ENCODE measurements at regions not wholly inside any gene's neighbourhood (a gene's known extent, or its start where the extent isn't known, plus 50 kb on each side); places are given as distances from the start of the nearest gene placed in this dataset.
"Not testable (repeated sequence)": the region's sequence is repeated elsewhere in the genome, so short reads cannot be mapped to it uniquely, and the experiment has no call there.

DNA sequence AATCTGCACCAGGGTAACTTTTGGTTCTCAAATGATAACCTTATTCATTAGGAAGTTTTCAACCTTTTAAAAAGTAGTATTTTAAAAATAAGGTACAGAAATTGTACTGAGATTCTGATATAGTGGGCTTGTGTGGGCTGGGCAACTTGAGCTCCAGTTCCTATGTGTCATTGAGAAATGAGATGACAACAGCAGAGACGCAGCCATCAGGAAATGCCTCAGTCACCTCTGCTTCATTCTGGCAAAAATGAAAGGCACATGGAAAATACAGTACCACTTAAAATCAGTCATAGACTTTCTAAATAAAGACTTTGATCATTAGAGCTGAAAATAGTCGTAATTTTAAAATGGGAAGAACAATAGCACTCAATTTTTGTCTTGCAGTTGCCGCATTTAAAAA is 480.2 kb downstream of the PLK2 start:
- no peak for DNase-seq (ENCODE audit: low read depth in 4 of 4, low spot score in 1 of 4)

DNA sequence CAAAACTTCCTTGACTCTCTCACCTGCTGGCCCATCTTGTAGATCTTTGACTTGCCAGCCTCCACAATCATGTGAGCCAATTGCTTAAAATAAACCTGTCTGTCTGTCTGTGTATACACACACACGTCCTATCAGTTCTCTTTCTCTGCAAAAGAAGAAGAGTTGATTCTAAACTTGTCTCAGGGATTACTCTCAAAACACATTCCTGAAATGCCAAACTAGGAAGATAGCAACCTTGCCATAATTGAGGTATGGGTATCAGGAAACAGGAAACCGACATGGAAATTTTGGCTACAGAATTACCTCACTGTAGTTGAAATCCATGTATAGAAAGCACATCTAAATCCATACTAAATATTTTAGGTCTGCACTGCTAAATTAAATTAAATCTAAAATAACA is 483.4 kb downstream of the PLK2 start:
- DNase-seq (ENCODE audit: low read depth in 4 of 4, low spot score in 1 of 4), result no peak

DNA sequence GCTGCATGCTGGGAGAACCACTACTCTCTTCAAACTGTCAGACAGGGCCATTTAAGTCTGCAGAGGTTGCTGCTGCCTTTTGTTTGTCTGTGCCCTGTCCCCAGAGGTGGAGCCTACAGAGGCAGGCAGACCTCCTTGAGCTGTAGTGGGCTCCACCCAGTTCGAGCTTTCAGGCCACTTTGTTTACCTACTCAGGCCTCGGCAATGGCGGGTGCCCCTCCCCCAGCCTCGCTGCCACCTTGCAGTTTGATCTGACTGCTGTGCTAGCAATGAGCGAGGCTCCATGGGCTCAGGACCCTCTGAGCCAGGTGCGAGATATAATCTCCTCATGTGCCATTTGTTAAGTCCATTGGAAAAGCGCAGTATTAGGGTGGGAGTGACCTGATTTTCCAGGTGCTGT is 487.8 kb downstream of the PLK2 start:
- not testable (repeated sequence) for DNase-seq (ENCODE audit: low read depth in 4 of 4, low spot score in 1 of 4)

DNA sequence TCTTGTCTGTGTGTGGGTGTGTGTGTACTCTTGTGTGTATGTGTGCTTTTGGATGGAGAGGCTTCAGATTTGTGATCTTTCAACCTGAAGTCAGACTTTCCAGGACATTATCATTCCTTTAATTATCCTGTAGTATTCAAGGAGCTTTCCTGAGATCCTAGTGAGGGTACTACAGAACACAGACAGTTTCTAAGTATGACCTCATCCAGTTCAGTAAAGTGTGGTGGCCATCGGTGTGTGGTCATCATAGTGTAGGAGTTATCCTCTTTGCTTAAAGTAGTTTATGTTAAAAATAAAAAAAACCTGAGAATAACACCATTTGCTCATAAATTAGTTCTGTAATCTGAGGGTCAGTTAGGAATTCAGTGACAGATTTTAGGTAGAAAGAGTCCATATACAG is 478.0 kb upstream of the ACTBL2 start:
- no peak for DNase-seq (ENCODE audit: low read depth in 4 of 4, low spot score in 1 of 4)

DNA sequence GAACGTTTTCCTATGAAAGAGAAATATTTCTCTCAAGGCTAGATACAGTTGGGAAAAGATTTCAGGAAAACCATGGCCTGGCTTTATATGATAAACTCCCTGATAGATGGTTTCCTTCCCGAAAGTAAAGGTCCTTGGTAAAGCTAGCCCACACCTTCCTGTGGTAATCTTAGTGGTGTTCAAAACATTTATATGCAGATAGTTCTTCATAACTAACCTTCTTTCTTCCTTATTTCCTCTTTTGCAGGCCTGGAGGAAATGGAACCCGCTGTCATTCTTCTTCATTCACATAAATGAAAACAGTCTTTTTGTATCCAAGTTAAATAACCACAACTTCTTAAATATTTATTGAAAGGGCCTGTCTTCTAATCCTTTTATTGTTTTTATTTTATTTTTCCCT is 474.0 kb upstream of the ACTBL2 start:
- no peak for DNase-seq (ENCODE audit: low read depth in 4 of 4, low spot score in 1 of 4)

DNA sequence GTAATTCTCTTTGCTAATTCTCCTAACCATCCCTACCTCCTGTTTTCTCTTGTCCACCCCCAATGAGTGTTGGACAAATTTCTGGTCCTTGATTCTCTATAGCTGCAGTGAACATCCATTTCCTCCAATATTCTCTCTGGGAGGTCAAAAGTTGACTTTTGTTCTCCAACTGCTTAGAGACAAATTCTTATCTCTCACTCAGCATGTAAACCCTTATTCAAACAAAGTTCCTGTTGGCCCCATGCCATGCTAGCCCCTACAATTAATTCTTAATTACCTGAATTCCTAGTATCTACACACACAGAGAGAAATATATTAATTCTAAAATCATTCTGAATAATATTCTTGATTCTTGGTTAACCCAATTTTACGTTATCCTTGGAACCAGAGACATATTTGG is 472.9 kb upstream of the ACTBL2 start:
- DNase-seq (ENCODE audit: low read depth in 4 of 4, low spot score in 1 of 4), result no peak

DNA sequence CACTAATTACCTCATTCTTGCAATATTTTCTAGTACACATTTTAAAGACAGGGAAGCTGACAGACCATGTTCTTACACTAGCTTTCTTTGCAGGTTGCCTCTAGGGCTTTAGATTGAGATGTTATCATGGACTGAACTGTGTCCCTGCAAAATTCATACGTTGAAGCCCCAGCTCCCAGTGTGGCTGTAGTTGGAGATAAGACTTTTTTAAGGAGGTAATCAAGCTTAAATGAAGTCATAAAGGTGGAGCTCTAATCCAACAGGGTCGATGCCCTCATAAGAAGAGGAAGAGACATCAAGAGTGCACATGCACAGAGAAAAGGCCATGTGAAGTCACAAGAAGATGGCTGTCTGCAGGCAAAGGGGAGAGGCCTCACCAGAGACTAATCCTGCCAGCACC is 471.2 kb upstream of the ACTBL2 start:
- DNase-seq (ENCODE audit: low read depth in 4 of 4, low spot score in 1 of 4), result no peak

DNA sequence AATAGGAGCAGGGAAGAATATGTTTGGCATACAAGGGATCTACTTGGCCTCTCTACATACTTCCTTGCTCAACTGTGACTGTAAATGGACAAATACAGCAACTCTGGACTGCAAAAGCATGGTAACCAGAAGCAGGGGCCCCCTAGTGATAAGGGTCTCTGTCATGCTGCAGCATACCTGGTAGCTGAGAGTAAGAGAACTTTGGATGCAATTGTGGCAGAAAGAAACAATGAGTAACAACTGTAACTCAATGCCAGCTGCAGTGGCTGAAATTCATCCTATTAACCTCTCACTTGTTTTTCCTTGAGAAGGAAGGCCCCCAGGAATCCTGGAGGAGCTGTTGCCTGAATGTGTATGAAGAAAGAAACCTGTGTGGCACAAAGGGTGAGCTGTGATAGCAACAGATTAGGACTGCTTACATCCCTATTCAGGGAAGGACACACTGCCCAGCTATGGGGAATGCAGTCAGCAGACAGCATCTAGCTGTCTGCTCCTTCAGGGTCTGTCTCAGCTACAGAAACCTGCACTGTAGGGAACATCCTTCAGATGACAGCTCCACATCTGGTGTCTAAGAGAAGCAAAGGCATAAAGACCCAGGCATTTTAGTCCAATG is 468.1 kb upstream of the ACTBL2 start:
- DNase-seq (ENCODE audit: low read depth in 4 of 4, low spot score in 1 of 4), result no peak

DNA sequence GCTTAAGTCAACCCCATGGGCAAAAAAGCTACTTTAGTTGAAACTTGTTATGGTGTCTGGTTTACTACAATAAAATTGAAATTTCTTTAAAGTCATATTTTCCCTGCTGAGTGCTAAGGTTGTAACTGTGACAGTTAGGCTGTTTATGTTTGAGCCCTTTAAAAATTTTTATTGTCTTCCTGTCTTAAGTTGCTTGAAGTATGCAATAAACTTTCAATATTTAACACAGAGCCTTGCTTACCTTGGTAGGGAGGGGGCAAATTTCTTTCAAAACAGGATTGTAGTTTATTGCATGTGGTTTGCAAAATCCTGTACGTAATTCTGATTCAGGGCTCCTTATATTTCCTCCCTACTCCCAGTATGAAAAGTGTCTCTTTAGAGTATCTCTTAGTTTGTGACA is 465.5 kb upstream of the ACTBL2 start:
- DNase-seq (ENCODE audit: low read depth in 4 of 4, low spot score in 1 of 4), result no peak

DNA sequence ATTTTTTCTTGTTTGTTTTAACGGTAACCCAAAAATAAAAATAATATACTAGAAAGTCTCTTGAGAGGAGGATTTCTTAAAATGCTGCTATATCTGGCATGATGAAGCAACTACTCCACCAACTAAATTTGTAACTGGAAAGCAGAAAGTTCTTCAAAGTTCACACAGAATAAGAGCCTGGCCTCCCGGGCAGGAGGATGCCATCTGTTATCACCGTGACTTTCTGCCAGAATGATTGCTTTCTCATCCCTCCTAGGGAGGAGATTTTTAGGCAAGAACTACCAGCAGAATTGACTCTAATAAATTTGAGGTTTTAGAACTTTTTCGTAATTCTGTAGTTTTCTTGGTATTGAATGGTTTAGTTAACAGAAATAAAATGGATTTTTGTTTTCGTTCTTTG is 464.6 kb upstream of the ACTBL2 start:
- DNase-seq (ENCODE audit: low read depth in 4 of 4, low spot score in 1 of 4), result no peak

DNA sequence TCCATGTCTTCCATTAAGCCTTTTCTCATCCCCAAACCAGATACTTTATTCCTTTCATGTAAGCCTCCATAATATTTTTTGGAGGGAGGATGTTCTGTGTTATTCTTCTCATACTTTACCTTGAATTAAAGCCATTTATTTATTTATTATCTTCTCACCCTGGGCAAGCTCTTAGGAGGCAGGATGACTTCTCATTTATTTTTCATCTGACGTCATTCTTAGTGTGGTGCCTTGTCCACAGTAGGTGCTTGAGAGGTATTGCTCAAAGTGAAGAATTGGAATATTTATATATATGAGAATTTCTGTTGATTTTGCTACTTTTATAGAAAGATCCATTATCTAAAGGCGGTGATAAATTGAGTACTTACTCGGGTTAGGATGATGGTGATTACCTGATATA is 458.3 kb upstream of the ACTBL2 start:
- DNase-seq (ENCODE audit: low read depth in 4 of 4, low spot score in 1 of 4), result no peak

DNA sequence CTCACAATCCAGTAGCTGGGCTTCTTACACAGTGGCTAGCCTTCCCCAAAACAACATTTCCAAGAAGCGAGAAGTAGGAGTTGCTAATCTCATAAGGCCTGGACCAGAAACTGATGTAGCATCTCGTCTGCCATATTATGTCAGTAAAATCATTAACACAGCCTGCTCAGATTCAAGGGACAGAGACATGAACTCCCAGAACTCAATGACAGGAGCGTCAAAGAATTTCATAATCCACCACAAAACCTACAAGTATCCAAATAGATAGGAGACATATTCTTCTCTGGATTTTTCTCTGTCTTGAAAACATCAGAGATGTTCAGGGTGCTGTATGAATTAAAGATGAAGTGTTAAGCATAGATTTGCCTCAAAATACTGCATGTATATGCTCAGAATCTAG is 457.6 kb upstream of the ACTBL2 start:
- no peak for DNase-seq (ENCODE audit: low read depth in 4 of 4, low spot score in 1 of 4)

DNA sequence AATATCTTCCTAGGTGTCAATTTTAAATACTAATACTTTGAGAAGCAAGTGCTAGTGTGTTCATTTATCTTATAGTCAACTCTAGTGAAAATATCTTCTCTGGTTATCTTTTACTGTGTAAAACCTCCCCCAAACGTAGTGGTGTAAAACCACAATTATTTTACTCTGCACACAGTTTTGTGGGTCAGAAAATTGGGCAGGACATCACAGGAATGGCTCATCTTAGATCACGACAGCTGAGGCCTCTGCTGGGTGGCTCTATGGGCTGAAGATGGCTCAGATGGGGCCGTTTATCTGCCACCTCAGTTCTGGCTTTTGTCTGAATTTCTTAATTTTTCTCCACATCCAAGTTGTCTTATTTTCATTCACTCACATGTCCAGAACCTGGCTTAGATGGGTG is 457.2 kb upstream of the ACTBL2 start:
- no peak for DNase-seq (ENCODE audit: low read depth in 4 of 4, low spot score in 1 of 4)

DNA sequence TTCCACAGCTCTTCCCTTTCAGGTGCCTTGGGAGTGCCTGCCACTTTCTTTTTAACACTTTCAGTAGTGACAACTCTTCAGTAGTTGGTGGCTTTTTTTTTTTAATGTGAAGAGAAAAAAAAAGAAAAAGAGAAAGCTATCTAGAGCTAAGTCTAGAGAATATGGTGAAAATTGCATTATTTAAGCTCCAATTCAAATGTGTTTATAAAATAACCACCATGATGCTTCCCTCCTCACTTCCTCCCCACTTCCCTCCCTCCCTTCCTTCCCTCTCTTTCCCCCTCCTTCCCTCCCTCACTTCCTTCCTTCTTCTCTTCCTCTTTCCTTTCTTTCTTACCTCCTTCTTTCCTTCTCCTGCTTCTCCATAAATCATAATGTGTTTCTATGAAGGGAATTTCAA is 456.7 kb upstream of the ACTBL2 start:
- no peak for DNase-seq (ENCODE audit: low read depth in 4 of 4, low spot score in 1 of 4)

DNA sequence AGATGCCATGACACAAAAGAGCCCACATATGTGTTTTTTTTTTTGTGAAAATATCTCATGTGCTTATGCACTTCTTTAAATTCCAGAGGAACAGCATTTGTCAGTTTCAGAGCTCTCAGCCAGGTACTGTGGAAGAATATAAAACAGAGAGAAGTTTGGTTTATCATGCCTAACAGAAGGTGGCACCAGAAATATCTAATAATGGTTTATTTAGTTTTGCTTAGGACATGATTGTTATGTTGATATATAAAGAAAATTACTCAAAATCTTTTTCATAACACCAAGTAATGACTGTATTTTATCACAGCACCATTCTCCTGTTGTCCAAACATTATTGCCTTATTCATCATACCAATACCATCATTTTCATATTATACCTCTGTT is 455.6 kb upstream of the ACTBL2 start:
- no peak for DNase-seq (ENCODE audit: low read depth in 4 of 4, low spot score in 1 of 4)

DNA sequence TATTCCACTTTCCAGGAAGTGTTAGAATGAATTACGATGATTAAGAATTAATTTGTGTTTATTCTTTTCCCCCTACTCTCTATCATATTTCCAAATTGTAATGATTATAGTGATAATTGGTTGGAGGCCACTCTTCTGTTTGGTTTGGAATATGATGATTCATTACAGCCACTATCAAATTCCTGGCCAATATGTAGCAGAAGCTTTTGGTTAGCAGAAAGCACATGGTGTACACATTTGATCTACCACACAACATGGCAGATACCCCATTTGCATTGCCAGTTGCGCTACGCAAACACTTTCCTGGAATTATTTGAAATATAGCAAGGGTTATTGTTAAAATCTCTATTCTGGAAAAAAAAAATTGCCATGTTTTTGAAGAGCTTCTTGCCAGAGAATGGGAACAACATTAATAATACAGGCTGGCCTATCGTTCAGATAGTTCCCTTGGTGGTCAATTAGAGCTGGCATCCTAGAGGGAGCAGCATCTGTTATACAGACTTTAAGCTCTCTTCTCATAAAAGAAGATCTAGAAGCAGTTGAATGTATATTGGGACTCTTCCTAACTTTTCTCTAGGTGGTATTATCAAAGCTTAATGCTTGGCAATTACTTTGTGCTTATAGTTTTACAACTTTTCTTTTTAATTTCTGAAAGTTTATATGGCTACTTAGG is 455.0 kb upstream of the ACTBL2 start:
- no peak for DNase-seq (ENCODE audit: low read depth in 4 of 4, low spot score in 1 of 4)

DNA sequence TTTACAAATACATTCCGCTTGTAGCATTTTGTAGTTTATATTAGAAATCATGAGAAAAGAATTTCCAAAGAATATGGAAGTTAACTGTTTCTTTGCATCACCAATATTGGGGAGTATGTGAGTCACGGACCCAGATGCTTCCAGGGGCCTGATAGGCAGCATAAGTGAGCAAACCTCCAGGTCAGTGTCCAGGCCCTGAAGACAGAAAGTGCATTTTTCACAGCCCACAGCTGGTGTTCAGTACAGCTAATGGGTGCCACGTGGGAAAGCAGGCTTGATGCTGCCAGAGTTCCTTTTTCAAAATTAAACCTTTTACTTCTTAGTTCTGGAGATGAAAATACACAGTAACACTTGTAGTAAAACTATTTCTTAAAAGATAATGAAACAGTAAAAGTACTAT is 454.4 kb upstream of the ACTBL2 start:
- no peak for DNase-seq (ENCODE audit: low read depth in 4 of 4, low spot score in 1 of 4)

DNA sequence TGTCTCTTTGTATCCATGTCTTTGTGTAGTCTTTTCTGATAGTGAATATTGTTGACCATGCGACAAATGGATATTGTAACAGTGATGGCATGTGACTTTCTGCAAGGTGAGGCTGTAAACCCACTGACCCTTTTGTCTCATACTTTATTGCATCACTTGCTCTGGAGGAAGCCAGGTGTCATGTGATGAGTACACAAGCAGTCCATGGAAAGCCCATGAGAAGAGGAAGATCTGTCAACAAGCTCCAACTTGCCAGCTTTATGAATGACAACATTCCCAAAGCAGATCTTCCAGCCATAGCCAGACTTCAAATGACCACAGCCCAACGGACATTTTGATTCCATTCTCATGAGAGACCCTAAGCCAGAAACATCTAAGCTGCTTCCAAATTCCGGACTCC is 450.1 kb upstream of the ACTBL2 start:
- no peak for DNase-seq (ENCODE audit: low read depth in 4 of 4, low spot score in 1 of 4)

DNA sequence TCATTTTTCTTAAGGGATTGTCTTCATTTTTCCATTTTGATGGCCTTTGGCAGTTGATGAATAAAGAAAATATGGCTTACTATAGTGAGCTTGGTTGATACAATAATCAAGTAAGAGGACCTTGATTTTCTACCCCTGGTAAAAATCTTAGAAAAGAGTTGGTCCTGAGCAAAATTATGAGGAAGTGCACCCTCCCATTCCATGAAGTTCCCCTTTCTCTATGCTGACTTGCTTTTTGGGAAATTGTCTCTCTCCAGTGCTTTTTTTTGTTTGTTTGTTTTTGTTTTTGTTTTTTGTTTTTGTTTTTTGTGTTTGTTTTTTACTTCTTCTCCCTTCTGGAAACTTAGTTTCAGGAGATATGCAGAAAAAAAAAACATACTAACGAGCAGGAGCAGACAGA is 449.2 kb upstream of the ACTBL2 start:
- no peak for DNase-seq (ENCODE audit: low read depth in 4 of 4, low spot score in 1 of 4)

DNA sequence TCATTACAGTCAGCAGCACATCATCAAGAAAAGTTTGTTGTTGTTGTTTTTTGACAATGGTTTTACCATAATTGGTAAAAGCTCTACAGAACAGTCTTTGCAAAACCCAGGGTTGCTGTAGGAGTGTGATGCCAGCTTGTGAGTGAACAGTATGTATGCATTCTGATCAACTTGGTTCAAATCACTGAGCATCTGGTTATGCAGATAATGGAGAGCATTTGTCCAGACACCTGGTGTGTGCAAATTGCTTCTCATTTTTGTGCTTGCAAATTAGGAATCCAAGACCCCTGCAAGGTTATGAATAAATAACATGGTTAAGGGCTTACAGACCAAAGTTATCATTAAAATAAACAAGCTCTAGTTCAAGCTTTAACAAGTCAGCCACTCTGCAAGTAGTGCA is 448.7 kb upstream of the ACTBL2 start:
- DNase-seq (ENCODE audit: low read depth in 4 of 4, low spot score in 1 of 4), result no peak

DNA sequence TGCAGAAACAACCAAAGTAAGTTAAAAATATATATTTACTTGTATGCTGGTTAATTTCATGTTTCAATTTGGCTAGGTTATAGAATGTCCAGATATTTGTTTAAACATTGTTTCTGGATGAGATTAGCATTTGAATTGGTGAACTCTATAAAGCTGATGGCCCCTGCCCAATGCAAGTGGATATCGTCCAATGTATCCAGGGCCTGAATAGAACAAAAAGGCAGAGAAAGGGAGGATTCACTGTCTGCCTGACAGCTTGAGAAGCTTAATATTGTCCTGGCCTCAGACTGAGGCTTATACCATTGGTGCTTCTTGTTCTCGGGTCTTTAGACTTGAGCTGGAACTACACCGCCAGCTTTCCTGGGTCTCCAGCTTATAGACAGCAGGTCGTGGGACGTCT is 446.7 kb upstream of the ACTBL2 start:
- DNase-seq (ENCODE audit: low read depth in 4 of 4, low spot score in 1 of 4), result no peak

DNA sequence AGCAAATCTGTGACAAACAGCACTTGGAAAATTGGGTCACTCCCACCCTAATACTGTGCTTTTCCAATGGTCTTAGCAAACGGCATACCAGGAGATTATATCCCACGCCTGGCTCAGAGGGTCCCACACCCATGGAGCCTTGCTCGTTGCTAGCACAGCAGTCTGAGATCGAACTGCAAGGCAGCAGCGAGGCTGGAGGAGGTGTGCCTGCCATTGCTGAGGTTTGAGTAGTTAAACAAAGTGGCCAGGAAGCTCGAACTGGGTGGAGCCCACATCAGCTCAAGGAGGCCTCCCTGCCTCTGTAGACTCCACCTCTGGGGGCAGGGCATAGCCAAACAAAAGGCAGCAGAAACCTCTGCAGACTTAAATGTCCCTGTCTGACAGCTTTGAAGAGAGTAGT is 440.5 kb upstream of the ACTBL2 start:
- DNase-seq (ENCODE audit: low read depth in 4 of 4, low spot score in 1 of 4), result not testable (repeated sequence)

DNA sequence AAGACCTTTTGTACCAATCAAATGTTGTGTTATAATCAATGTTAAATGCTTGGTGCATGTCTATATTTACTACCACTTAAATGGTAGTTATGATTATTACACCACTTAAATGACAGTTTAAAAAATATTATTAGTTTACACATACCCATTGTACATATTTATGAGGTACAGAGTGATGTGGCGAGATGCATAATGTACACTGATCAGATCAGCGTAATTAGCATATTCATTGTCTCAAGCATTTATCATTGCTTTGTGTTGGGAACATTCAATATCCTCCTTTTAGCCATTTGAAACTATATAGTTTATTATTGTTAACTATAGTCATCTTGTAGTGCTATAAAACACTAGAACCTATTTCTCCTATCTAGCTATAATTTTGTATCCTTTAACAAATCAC is 434.4 kb upstream of the ACTBL2 start:
- no peak for DNase-seq (ENCODE audit: low read depth in 4 of 4, low spot score in 1 of 4)

Data from stimulated activated CD4-positive, alpha-beta T cell treated with anti-CD3 and anti-CD28 coated beads, Interleukin-1b, Interleukin-23, amount 100 ng/mL, for 24 hours (primary cell).